Astrocyte (in vitro differentiated cells and primary cell): ENCODE measurements at regions not wholly inside any gene's neighbourhood (a gene's known extent, or its start where the extent isn't known, plus 50 kb on each side); places are given as distances from the start of the nearest gene placed in this dataset.

ENCODE experiments used
- EZH2 ChIP-seq: IDR thresholded peaks from 2 replicates; pipeline ENCODE4 v1.6.1; 2012; ENCODE audit warnings: mild to moderate bottlenecking, low read length, inconsistent platforms; ENCODE audit not compliant: insufficient read depth
- TF ChIP-seq, protein P1 (sequence below): IDR thresholded peaks from 2 replicates; pipeline ENCODE4 v1.5.1; 2011; ENCODE audit warnings: low read depth, mild to moderate bottlenecking, inconsistent platforms, low read length, moderate library complexity; ENCODE audit not compliant: insufficient read depth

DNA sequence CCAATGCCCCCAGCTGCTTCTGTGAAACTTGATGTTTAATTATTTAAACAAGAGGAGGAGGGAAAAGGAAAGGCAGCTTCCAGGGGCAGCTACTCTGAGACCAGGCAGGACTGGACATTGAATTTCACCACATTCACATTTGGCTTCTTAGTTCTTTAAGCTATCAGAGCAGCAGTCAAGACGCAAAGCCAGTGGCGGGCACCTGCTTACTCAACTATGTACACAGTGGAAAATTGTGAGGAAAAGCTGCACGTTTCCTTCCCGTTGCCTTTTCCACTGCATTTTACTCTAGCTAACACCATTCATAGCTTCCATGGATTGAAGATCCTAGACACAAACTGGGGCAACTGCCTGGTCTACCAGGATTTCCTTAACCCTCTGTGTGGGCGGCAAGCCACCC lies 200.3 kb downstream of the ERCC6L2 start:
- TF ChIP-seq, protein P1, sequence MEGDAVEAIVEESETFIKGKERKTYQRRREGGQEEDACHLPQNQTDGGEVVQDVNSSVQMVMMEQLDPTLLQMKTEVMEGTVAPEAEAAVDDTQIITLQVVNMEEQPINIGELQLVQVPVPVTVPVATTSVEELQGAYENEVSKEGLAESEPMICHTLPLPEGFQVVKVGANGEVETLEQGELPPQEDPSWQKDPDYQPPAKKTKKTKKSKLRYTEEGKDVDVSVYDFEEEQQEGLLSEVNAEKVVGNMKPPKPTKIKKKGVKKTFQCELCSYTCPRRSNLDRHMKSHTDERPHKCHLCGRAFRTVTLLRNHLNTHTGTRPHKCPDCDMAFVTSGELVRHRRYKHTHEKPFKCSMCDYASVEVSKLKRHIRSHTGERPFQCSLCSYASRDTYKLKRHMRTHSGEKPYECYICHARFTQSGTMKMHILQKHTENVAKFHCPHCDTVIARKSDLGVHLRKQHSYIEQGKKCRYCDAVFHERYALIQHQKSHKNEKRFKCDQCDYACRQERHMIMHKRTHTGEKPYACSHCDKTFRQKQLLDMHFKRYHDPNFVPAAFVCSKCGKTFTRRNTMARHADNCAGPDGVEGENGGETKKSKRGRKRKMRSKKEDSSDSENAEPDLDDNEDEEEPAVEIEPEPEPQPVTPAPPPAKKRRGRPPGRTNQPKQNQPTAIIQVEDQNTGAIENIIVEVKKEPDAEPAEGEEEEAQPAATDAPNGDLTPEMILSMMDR = no peak
- TF ChIP-seq EZH2 = no peak
